CD4-positive, alpha-beta T cell (primary cell): ENCODE measurements at regions not wholly inside any gene's neighbourhood (a gene's known extent, or its start where the extent isn't known, plus 50 kb on each side); places are given as distances from the start of the nearest gene placed in this dataset.

Source experiments
- ATAC-seq: fragments of 200-7000 bp; cut with Tn5 transposase; one replicate; pipeline ENCODE4 v1.10.0; 2022; ENCODE audit warnings: mild to moderate bottlenecking; ENCODE audit not compliant: poor library complexity
- CTCF ChIA-PET: fragments of 350-600 bp; sonication (Branson Sonifier 250); formaldehyde crosslinking; loops from one replicate; lab custom pipeline; 2021; ENCODE audit warnings: antibody characterized with exemption, inconsistent platforms; lab: Charles Lee
- POLR2A ChIA-PET: fragments of 350-600 bp; sonication (Branson Sonifier 250); formaldehyde crosslinking; loops from one replicate; lab custom pipeline; 2021; ENCODE audit warnings: antibody characterized with exemption, inconsistent platforms; lab: Charles Lee
- DNase-seq, 14 experiments: peaks; one replicate each; pipeline ENCODE4 v3.0.0-alpha.2; 2013 to 2020; ENCODE audit warnings: mixed read lengths in 2 of 14
- H3K27ac ChIP-seq, 2 donors: one replicate each; pipeline versions ENCODE4 v1.5.1 to v1.7.0; 2013; ENCODE audit warnings: low read length in 2 of 2, low read depth in 1 of 2, mild to moderate bottlenecking in 1 of 2
- H3K27me3 ChIP-seq, 2 experiments: 1 replicate in 1 of 2; 2 replicates in 1 of 2; pipeline versions ENCODE4 v1.6.1 to v1.7.0; 2013; ENCODE audit warnings: low read length in 2 of 2, control low read depth in 1 of 2, mild to moderate bottlenecking in 1 of 2, moderate library complexity in 1 of 2; ENCODE audit not compliant: insufficient read depth in 2 of 2, control insufficient read depth in 1 of 2
- H3K36me3 ChIP-seq: one replicate; pipeline ENCODE4 v1.6.1; 2013; ENCODE audit warnings: low read length, control low read depth; ENCODE audit not compliant: insufficient read depth
- H3K4me1 ChIP-seq: one replicate; pipeline ENCODE4 v1.6.1; 2013; ENCODE audit warnings: low read length, control low read depth; ENCODE audit not compliant: insufficient read depth
- H3K4me3 ChIP-seq: one replicate; pipeline ENCODE4 v1.5.1; 2013; ENCODE audit warnings: mild to moderate bottlenecking, low read length, moderate library complexity
- H3K9me3 ChIP-seq, 2 experiments: 1 replicate in 1 of 2; 2 replicates in 1 of 2; pipeline versions ENCODE4 v1.6.1 to v1.7.0; 2013; ENCODE audit warnings: low read length in 2 of 2, mild to moderate bottlenecking in 2 of 2, control low read depth in 1 of 2, moderate library complexity in 1 of 2; ENCODE audit not compliant: control insufficient read depth in 1 of 2, insufficient read depth in 1 of 2
- H3K27ac Mint-ChIP-seq: one replicate; pipeline ENCODE4 v1.8.0; 2020; ENCODE audit warnings: mixed read lengths
- H3K27me3 Mint-ChIP-seq: one replicate; pipeline ENCODE4 v1.8.0; 2021; ENCODE audit warnings: mixed read lengths
- H3K36me3 Mint-ChIP-seq: one replicate; pipeline ENCODE4 v1.8.0; 2021; ENCODE audit warnings: low read depth, mixed read lengths
- H3K4me1 Mint-ChIP-seq: one replicate; pipeline ENCODE4 v1.8.0; 2021; ENCODE audit warnings: low read depth, mixed read lengths
- H3K4me3 Mint-ChIP-seq: one replicate; pipeline ENCODE4 v1.8.0; 2020; ENCODE audit warnings: mild to moderate bottlenecking, mixed read lengths
- H3K9me3 Mint-ChIP-seq: one replicate; pipeline ENCODE4 v1.8.0; 2020; ENCODE audit warnings: mixed read lengths
- CTCF ChIP-seq: fragments of 200-600 bp; IDR thresholded peaks from one replicate; pipeline ENCODE4 v1.8.0; 2022; ENCODE audit warnings: antibody characterized with exemption, mild to moderate bottlenecking
- intact Hi-C, 2 experiments: fragments of 100-400 bp; cut with DNase I in 1 of 2; cut with micrococcal nuclease in 1 of 2; formaldehyde crosslinking; loops; one replicate each; pipeline versions ENCODE4 v1.15.1 to v1.9.0; 2023 to 2025; cut with DNase I, micrococcal nuclease

GRCh38 chr16:16817196-16817595, 438.3 kb downstream of the NPIPA7 start:
- peaks cover 9% of the 10 kb centered on the region for H3K9me3 Mint-ChIP-seq
- intact Hi-C loops: no loop called here
- no peak overlapping the region for H3K4me3 ChIP-seq

GRCh38 chr16:16821261-16821660, 442.3 kb downstream of the NPIPA7 start:
- Mint-ChIP-seq H3K27me3 (peaks cover 5% of the 10 kb centered on the region), H3K36me3 (no peaks in the 10 kb centered on the region), H3K27ac (no peak overlapping the region), H3K9me3 (peaks cover 12% of the 10 kb centered on the region), H3K4me3 (no peak overlapping the region), H3K4me1 (no peaks in the 10 kb centered on the region)
- POLR2A ChIA-PET: no interaction called here
- Histone ChIP-seq H3K4me1 (no peaks in the 10 kb centered on the region), H3K9me3 (peaks cover 9% of the 10 kb centered on the region in 2 experiments), H3K27me3 (no peaks in the 10 kb centered on the region), H3K36me3 (no peaks in the 10 kb centered on the region), H3K4me3 (no peak overlapping the region), H3K27ac (no peak overlapping the region)
- CTCF ChIA-PET: no interaction called here
- no peak for ATAC-seq
- no peak for DNase-seq
- TF ChIP-seq CTCF: no peak
- intact Hi-C loops: loop anchor here in 1 of 2 experiments (10.0 kb wide), 1 partner anchor 74 kb away; no protein-coding TSS in a partner anchor

More at GRCh38 chr16:16817196-16817595, 438.3 kb downstream of the NPIPA7 start:
- Mint-ChIP-seq H3K4me3 (no peak overlapping the region), H3K4me1 (no peaks in the 10 kb centered on the region), H3K36me3 (no peaks in the 10 kb centered on the region), H3K27me3 (no peaks in the 10 kb centered on the region), H3K27ac (no peak overlapping the region)
- DNase-seq: no peak
- no peak for ATAC-seq
- TF ChIP-seq CTCF: no peak
- no peak overlapping the region for H3K27ac ChIP-seq
- H3K4me1 ChIP-seq: no peaks in the 10 kb centered on the region
- CTCF ChIA-PET: no interaction called here
- H3K9me3 ChIP-seq: peaks cover 4 to 9% of the 10 kb centered on the region in 2 experiments
- no peaks in the 10 kb centered on the region for H3K36me3 ChIP-seq
- POLR2A ChIA-PET: no interaction called here
- no peaks in the 10 kb centered on the region for H3K27me3 ChIP-seq

GRCh38 chr16:16828913-16829398, 450.0 kb downstream of the NPIPA7 start:
- no peak for TF ChIP-seq CTCF
- H3K4me3 Mint-ChIP-seq: no peak overlapping the region

More at GRCh38 chr16:16828913-16829398, 450.0 kb downstream of the NPIPA7 start:
- peaks cover 0 to 3% of the 10 kb centered on the region in 2 experiments for H3K27me3 ChIP-seq
- no peak overlapping the region for H3K27ac ChIP-seq
- Mint-ChIP-seq H3K9me3 (peaks cover 5% of the 10 kb centered on the region), H3K36me3 (no peaks in the 10 kb centered on the region), H3K27me3 (peaks cover 50% of the 10 kb centered on the region), H3K27ac (no peak overlapping the region), H3K4me1 (no peaks in the 10 kb centered on the region)
- DNase-seq (no peak), ATAC-seq (no peak)
- intact Hi-C loops: loop anchor here in 1 of 2 experiments (10.0 kb wide), 1 partner anchor 66 kb away; no protein-coding TSS in a partner anchor
- no peaks in the 10 kb centered on the region for H3K36me3 ChIP-seq
- ChIA-PET CTCF (no interaction called here), POLR2A (no interaction called here)
- H3K4me3 ChIP-seq: no peak overlapping the region
- H3K4me1 ChIP-seq: no peaks in the 10 kb centered on the region
- H3K9me3 ChIP-seq: peaks cover 0 to 6% of the 10 kb centered on the region in 2 experiments
